GM23338 (cell line): ENCODE measurements at regions not wholly inside any gene's neighbourhood (a gene's known extent, or its start where the extent isn't known, plus 50 kb on each side); places are given as distances from the start of the nearest gene placed in this dataset.

ENCODE experiments used
- CREB1 ChIP-seq: fragments of 250-450 bp; sonication (Bioruptor Pico); IDR thresholded peaks from 2 replicates; pipeline ENCODE4 v1.5.0; 2020; ENCODE audit warnings: low read depth, mild to moderate bottlenecking, moderate library complexity
- EZH2 ChIP-seq: fragments of 200-600 bp; sonication (generic); IDR thresholded peaks from one replicate; pipeline ENCODE4 v1.8.0; 2017; ENCODE audit warnings: antibody characterized with exemption, mild to moderate bottlenecking, low read depth; ENCODE audit not compliant: unreplicated experiment
- JUNB ChIP-seq: IDR thresholded peaks from one replicate; pipeline ENCODE4 v1.6.1; 2016; ENCODE audit warnings: antibody characterized with exemption; ENCODE audit not compliant: unreplicated experiment
- NANOG ChIP-seq: IDR thresholded peaks from 2 replicates; pipeline ENCODE4 v1.6.1; 2016; ENCODE audit warnings: antibody characterized with exemption, borderline replicate concordance
- REST ChIP-seq: IDR thresholded peaks from one replicate; pipeline ENCODE4 v1.6.1; 2018; ENCODE audit warnings: antibody characterized with exemption; ENCODE audit not compliant: unreplicated experiment
- STAT1 ChIP-seq: IDR thresholded peaks from one replicate; pipeline ENCODE4 v1.6.1; 2016; ENCODE audit warnings: antibody characterized with exemption; ENCODE audit not compliant: unreplicated experiment
- ZNF331 ChIP-seq: fragments of 250-450 bp; sonication (Bioruptor Pico); IDR thresholded peaks from 2 replicates; pipeline ENCODE4 v1.5.0; 2020; ENCODE audit warnings: low read depth, mild to moderate bottlenecking, moderate library complexity
- ZNF462 ChIP-seq: fragments of 250-450 bp; sonication (Bioruptor Pico); IDR thresholded peaks from 2 replicates; pipeline ENCODE4 v1.5.0; 2020; ENCODE audit warnings: mild to moderate bottlenecking, moderate library complexity

- TF ChIP-seq ZNF462 (CRISPR knock-in tag) (no peak), REST (no peak), STAT1 (no peak), NANOG (no peak), CREB1 (CRISPR knock-in tag) (no peak), JUNB (no peak), ZNF331 (CRISPR knock-in tag) (no peak), EZH2 (no peak)
Observed at GRCh38 chr9:113659740-113660139, 196.2 kb downstream of the RGS3 start (continued).
